ENCODE measurements at regions not wholly inside any gene's neighbourhood (a gene's known extent, or its start where the extent isn't known, plus 50 kb on each side); places are given as distances from the start of the nearest gene placed in this dataset.

DNA sequence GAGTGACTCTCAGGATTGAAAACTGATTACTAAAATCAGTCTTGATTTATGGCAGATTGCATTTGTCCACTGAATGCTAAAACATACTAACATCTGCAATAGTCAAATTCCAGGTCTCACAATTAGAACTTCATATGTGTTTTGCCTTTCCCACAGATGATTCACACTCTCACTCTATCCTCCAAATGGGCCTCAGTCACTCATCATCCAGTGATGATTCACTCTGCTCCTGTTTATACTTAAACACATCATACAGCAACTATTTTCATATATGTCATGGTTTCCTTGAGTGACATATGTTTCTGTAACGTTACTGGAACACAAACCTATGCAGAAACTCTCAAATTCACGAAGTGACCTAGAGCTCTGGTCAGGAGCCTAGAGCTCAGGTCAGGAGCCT lies 512.9 kb downstream of the HINT1 start:
- no peaks in the 10 kb centered on the region for H3K9me3 Mint-ChIP-seq
- Histone ChIP-seq H3K79me1 (ENCODE audit: insufficient read depth, low read depth, low read length, poor library complexity, severe bottlenecking) (no peaks in the 10 kb centered on the region), H4K91ac (ENCODE audit: insufficient read length, low read depth, low read length) (no peak overlapping the region), H3K56ac (ENCODE audit: insufficient read length, low read depth, low read length) (no peak overlapping the region), H3K23me2 (ENCODE audit: insufficient read length, low read depth, low read length, poor library complexity, severe bottlenecking) (no peaks in the 10 kb centered on the region), H3K18ac (ENCODE audit: insufficient read length, low read depth, low read length) (no peak overlapping the region), H4K20me1 (ENCODE audit: control insufficient read depth, insufficient read depth, insufficient read length) (no peaks in the 10 kb centered on the region), H3K4me1 (ENCODE audit: insufficient read depth, low read length) (no peaks in the 10 kb centered on the region), H2BK5ac (ENCODE audit: insufficient read length, low read length) (no peak overlapping the region), H3K27me3 (ENCODE audit: insufficient read depth, low read length) (no peaks in the 10 kb centered on the region), H3K14ac (ENCODE audit: insufficient read depth, low read length) (no peak overlapping the region), H2BK15ac (ENCODE audit: low read depth, low read length) (no peak overlapping the region), H3K23ac (ENCODE audit: insufficient read length, low read depth, low read length) (no peak overlapping the region), H3K9me3 (ENCODE audit: control insufficient read depth, low read depth, low read length) (no peaks in the 10 kb centered on the region), H4K8ac (replicated peaks; ENCODE audit: insufficient read length, low read depth, low read length) (no peak overlapping the region), H2BK12ac (ENCODE audit: insufficient read length, low read depth, low read length) (no peak overlapping the region), H2AFZ (ENCODE audit: low read length) (no peak overlapping the region), H3K4ac (ENCODE audit: low read depth, low read length) (no peak overlapping the region), H2BK120ac (ENCODE audit: low read depth, low read length, poor library complexity, severe bottlenecking) (no peak overlapping the region), H3K27ac (ENCODE audit: insufficient read length, low read depth, low read length) (no peak overlapping the region), H4K5ac (ENCODE audit: insufficient read length, low read depth, low read length) (no peak overlapping the region), H3T11ph (ENCODE audit: low read length) (no peak overlapping the region), H2BK20ac (ENCODE audit: low read depth, low read length, poor library complexity, severe bottlenecking) (no peak overlapping the region), H3K79me2 (ENCODE audit: insufficient read depth, low read length) (no peaks in the 10 kb centered on the region), H3K4me2 (ENCODE audit: insufficient read depth, insufficient read length, low read length) (no peak overlapping the region), H2AK5ac (ENCODE audit: insufficient read length, low read length) (no peak overlapping the region), H3K9ac (ENCODE audit: extremely low read depth, insufficient read length, low read length) (no peak overlapping the region)
- H3K4me1 Mint-ChIP-seq, result peaks cover 6% of the 10 kb centered on the region in 2 experiments
- no peaks in the 10 kb centered on the region for H3K27me3 Mint-ChIP-seq (ENCODE audit: low read depth)
- H3K36me3 Mint-ChIP-seq (ENCODE audit: insufficient read depth in 1 of 3, low read depth in 3 of 3), result no peaks in the 10 kb centered on the region; a peak in 1 of 7 replicates
- TF ChIP-seq CTCF (conservative IDR thresholded peaks at IDR 0.05), result no peak
- H3K27ac Mint-ChIP-seq, result no peak overlapping the region
- WGBS (ENCODE audit: extremely low coverage, insufficient read length, low lambda C conversion rate), result no CpG with 5 or more reads among the region's 2 CpGs
- no peak for DNase-seq
- no peak overlapping the region for H3K4me3 Mint-ChIP-seq
